RWPE1 (cell line): ENCODE measurements at regions not wholly inside any gene's neighbourhood (a gene's known extent, or its start where the extent isn't known, plus 50 kb on each side); places are given as distances from the start of the nearest gene placed in this dataset.

Experiments used
- CTCF ChIA-PET: fragments of 350-600 bp; sonication (Branson Sonifier 250); formaldehyde crosslinking; extraction: SDS; loops from one replicate; lab custom pipeline; 2021; lab: Yijun Ruan, JAX
- POLR2A ChIA-PET: fragments of 400-600 bp; formaldehyde crosslinking; extraction: SDS; loops from one replicate; lab custom pipeline; 2020; ENCODE audit warnings: antibody characterized with exemption; ENCODE audit not compliant: low non-redundant PET; lab: Yijun Ruan, JAX
- DNase-seq: peaks from one replicate; pipeline ENCODE4 v3.0.0; 2012; ENCODE audit warnings: low spot score
- H3K27ac ChIP-seq: fragments of 450-650 bp; 2 replicates; pipeline ENCODE4 v1.5.1; 2017
- TF ChIP-seq, protein P1 (sequence below): fragments of 450-650 bp; conservative IDR thresholded peaks from 2 replicates; pipeline ENCODE4 v1.5.1; 2017; ENCODE audit warnings: low read depth, mild to moderate bottlenecking

DNA sequence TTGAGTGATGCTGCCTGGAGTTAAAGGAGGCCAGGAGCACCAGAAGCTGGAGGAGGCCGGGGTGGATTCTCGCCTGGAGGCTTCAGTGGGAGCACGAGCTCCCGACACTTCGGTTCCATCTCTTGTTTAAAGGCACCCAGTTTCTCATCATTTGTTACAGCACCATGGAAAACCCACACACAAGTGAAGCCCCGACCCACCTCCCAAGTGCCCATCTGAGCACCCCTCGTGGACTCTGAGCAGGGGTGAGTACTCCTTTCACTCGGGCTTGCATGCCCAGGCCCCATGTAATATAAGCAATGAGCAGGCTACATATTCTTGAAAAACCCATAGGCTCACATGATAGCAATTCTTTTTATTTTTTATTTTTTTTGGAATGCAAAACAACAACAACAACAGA lies 196.9 kb upstream of the MAF start:
- TF ChIP-seq, protein P1, sequence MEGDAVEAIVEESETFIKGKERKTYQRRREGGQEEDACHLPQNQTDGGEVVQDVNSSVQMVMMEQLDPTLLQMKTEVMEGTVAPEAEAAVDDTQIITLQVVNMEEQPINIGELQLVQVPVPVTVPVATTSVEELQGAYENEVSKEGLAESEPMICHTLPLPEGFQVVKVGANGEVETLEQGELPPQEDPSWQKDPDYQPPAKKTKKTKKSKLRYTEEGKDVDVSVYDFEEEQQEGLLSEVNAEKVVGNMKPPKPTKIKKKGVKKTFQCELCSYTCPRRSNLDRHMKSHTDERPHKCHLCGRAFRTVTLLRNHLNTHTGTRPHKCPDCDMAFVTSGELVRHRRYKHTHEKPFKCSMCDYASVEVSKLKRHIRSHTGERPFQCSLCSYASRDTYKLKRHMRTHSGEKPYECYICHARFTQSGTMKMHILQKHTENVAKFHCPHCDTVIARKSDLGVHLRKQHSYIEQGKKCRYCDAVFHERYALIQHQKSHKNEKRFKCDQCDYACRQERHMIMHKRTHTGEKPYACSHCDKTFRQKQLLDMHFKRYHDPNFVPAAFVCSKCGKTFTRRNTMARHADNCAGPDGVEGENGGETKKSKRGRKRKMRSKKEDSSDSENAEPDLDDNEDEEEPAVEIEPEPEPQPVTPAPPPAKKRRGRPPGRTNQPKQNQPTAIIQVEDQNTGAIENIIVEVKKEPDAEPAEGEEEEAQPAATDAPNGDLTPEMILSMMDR: no peak
- no peak for DNase-seq
- H3K27ac ChIP-seq: no peak overlapping the region
- ChIA-PET CTCF (interaction anchor here (0.7 kb wide), 1 partner anchor 695 kb away, joined by 4 read pairs; no protein-coding TSS in a partner anchor), POLR2A (no interaction called here)

DNA sequence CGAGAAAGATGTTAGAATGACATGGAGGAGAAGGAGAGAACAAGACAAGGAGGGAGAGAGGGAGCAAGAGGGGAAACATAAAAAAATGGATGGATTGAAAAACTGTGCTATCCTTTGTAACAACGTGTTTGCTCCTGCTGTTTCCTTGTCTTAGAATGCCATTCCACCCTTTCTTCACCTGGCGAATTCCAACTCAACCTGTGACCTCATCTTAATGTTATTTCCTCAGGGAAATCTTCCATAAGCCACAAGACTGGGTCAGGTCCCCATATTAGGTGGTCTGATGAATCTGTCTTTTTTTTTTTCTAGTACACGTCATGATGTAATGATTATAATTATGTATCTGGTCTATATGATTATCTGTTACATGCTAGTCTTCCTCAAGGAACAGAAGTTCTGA lies 195.0 kb upstream of the MAF start:
- POLR2A ChIA-PET: no interaction called here
- no peak for DNase-seq
- no peak overlapping the region for H3K27ac ChIP-seq
- TF ChIP-seq, protein P1: no peak
- CTCF ChIA-PET: no interaction called here

DNA sequence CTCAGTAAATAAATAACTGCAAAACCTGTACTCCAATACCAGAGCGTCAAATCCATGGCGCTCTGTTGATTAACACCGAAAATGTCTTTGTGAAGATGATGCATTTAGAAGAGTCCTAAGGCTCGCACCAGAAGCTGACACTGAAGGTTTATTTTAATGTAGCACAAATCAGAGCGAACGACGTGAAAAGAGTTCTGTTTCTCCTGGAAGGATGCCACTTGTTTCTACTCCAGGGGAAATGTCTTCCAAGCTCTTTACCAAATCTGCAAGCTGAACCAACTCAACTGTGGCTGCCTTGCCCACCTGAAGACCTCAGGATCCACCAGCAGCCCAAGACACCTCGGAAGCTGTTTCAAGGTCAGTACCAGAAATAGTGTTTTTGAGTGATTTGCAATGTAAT lies 194.4 kb upstream of the MAF start:
- POLR2A ChIA-PET: no interaction called here
- no peak for DNase-seq
- TF ChIP-seq, protein P1: no peak
- CTCF ChIA-PET: no interaction called here
- no peak overlapping the region for H3K27ac ChIP-seq

DNA sequence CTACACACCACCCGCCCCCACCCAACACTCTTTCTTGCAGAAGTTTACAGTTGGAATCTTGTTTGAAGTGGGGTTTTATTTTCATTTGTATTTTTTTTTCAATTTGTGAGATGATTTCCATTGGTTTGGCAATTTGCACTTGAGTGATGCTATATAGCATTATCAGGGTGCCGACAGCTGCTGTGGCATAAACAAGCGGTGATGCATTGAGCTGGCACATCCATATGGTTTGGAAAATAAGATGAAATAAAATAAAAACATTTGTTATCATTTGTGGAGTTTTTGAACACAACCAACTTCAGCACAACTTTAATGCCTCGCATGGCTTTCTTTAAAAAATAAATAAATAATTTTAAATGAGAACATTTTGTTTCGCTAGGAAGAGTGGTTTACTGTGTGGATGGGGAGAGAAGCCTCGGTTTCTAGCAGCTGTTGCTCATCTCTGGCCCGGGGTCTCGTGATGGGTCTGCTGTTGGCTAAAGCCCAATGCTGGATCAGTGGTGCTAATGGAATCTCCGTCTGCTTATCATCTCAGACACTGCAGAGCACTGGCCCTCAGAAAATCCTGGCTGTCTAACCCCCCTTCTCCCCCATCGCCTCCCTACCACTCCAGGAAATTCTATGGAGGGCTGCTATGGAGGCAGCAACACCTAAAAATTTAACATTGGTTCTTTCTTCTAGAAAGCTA lies 192.3 kb upstream of the MAF start:
- H3K27ac ChIP-seq: no peak overlapping the region
- TF ChIP-seq, protein P1: no peak
- ChIA-PET POLR2A (no interaction called here), CTCF (no interaction called here)
- no peak for DNase-seq

DNA sequence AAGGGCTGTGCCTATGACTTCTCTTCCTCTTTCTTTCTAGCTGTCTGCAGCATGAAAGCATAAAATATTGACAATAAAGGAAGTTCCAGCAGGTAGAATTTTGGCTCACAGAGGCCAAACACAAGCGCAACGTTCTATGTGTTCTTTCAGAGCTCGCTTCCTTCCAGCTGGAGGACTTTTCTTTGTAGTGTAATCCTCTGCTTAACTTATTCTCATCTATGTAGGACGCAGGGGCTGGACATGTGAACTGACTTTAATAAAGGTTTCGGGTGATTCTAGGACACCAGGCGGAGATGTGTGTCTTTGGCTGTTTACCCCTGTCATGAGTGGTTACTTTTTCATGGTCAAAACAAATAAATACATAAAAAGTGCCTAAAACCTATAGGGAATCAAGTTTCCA lies 191.5 kb upstream of the MAF start:
- ChIA-PET POLR2A (no interaction called here), CTCF (no interaction called here)
- no peak for DNase-seq
- no peak overlapping the region for H3K27ac ChIP-seq
- TF ChIP-seq, protein P1: no peak

DNA sequence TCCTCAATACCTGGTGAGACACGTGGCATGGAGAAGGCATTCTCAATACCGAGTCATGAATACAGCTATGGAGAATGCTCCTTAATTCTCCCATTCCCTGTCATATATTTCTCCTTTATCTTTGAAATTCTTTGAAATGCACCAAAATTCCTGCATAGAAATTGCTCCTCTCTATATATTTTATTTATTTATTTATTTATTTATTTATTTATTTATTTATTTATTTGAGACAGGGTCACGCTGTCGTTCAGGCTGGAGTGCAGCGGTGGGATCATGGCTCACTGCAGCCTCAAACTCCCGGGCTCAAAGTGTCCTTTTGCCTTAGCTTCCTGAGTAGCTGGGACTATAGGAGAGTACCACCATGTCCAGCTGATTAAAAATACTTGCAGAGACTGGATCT lies 190.3 kb upstream of the MAF start:
- DNase-seq: no peak
- CTCF ChIA-PET: no interaction called here
- TF ChIP-seq, protein P1: no peak
- H3K27ac ChIP-seq: no peak overlapping the region
- POLR2A ChIA-PET: no interaction called here
